Gastrocnemius medialis (tissue), 4 donors: ENCODE measurements at regions not wholly inside any gene's neighbourhood (a gene's known extent, or its start where the extent isn't known, plus 50 kb on each side); places are given as distances from the start of the nearest gene placed in this dataset.

Experiments
- POLR2A ChIP-seq, 2 donors: fragments of 450-650 bp; IDR thresholded peaks; one replicate each; pipeline ENCODE4 v1.6.1; 2017; ENCODE audit warnings: antibody characterized with exemption in 2 of 2, mild to moderate bottlenecking in 2 of 2, moderate library complexity in 2 of 2
- TF ChIP-seq, protein P1 (sequence below), 5 experiments: fragments of 450-650 bp in 3 of 5; fragments of 200-600 bp in 2 of 5; sonication (generic) in 2 of 5; IDR thresholded peaks in 4 of 5; conservative IDR thresholded peaks in 1 of 5; 1 replicate in 4 of 5; 2 replicates in 1 of 5; pipeline ENCODE4 v1.5.1; 2016 to 2019; ENCODE audit warnings: antibody characterized with exemption in 5 of 5, mild to moderate bottlenecking in 3 of 5, moderate library complexity in 3 of 5

DNA sequence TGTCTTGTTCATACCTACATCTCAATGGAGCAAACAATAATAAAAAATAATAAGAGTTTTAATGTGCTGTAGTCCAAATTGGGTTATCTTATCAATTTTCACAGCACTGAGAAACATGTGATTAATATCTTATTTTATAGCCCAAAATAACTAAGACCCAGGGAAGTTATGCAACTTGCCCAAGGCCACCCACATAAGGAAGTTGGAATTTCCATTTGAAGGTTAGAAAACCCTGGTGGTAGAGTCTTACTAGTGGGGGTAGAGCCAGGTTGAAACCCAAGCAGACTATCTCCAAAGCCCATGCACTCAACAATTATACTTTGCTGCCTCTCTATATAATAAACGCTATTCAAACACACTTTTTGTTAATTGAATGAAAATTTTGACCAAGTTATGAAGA, 270.0 kb upstream of the CAND1 start:
- TF ChIP-seq, protein P1, sequence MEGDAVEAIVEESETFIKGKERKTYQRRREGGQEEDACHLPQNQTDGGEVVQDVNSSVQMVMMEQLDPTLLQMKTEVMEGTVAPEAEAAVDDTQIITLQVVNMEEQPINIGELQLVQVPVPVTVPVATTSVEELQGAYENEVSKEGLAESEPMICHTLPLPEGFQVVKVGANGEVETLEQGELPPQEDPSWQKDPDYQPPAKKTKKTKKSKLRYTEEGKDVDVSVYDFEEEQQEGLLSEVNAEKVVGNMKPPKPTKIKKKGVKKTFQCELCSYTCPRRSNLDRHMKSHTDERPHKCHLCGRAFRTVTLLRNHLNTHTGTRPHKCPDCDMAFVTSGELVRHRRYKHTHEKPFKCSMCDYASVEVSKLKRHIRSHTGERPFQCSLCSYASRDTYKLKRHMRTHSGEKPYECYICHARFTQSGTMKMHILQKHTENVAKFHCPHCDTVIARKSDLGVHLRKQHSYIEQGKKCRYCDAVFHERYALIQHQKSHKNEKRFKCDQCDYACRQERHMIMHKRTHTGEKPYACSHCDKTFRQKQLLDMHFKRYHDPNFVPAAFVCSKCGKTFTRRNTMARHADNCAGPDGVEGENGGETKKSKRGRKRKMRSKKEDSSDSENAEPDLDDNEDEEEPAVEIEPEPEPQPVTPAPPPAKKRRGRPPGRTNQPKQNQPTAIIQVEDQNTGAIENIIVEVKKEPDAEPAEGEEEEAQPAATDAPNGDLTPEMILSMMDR (IDR thresholded peaks at IDR 0.05 in 4 of 5, conservative IDR thresholded peaks at IDR 0.05 in 1 of 5): no peak
- no peak for TF ChIP-seq POLR2A (IDR thresholded peaks at IDR 0.05)
